OCI-LY3 (cell line): ENCODE measurements at regions not wholly inside any gene's neighbourhood (a gene's known extent, or its start where the extent isn't known, plus 50 kb on each side); places are given as distances from the start of the nearest gene placed in this dataset.

ENCODE experiments used
- EZH2phosphoT487 ChIP-seq: fragments of 200-600 bp; shearing (Covaris generic); IDR thresholded peaks from 2 replicates; pipeline ENCODE4 v1.6.1; 2018; ENCODE audit warnings: antibody characterized with exemption, mixed run types, low read depth
- TF ChIP-seq, protein P1 (sequence below): fragments of 200-600, 300-600 bp; sonication (generic); IDR thresholded peaks from 2 replicates; pipeline ENCODE4 v1.5.1; 2014; ENCODE audit warnings: antibody characterized with exemption, low read length, low read depth

DNA sequence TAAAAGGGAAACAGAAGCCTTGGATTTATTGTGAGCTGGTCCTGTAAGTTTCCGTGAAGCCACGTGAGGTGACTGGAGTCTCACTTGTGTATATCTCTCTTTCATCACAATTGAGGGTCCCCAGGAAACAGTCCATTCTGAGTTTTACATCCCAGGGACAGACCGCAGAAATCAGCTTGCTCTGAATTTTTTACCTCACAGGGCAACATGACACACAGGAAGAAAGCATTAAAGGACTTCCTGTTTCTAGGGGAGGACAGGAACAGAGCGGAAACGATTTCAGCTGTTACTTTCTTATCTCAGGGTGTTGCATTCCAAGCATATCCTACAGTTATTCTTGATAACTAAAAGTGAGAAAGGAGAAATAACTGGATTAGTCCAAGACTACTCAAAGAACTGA lies 553.5 kb downstream of the TRAM1L1 start:
- TF ChIP-seq, protein P1, sequence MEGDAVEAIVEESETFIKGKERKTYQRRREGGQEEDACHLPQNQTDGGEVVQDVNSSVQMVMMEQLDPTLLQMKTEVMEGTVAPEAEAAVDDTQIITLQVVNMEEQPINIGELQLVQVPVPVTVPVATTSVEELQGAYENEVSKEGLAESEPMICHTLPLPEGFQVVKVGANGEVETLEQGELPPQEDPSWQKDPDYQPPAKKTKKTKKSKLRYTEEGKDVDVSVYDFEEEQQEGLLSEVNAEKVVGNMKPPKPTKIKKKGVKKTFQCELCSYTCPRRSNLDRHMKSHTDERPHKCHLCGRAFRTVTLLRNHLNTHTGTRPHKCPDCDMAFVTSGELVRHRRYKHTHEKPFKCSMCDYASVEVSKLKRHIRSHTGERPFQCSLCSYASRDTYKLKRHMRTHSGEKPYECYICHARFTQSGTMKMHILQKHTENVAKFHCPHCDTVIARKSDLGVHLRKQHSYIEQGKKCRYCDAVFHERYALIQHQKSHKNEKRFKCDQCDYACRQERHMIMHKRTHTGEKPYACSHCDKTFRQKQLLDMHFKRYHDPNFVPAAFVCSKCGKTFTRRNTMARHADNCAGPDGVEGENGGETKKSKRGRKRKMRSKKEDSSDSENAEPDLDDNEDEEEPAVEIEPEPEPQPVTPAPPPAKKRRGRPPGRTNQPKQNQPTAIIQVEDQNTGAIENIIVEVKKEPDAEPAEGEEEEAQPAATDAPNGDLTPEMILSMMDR, result no peak
- TF ChIP-seq EZH2phosphoT487, result no peak
